Inflammatory macrophage treated with lipopolysaccharide for 4 hours (primary cell): ENCODE measurements at regions not wholly inside any gene's neighbourhood (a gene's known extent, or its start where the extent isn't known, plus 50 kb on each side); places are given as distances from the start of the nearest gene placed in this dataset.
"Not testable (repeated sequence)": the region's sequence is repeated elsewhere in the genome, so short reads cannot be mapped to it uniquely, and the experiment has no call there.

Experiments used
- DNase-seq: peaks from one replicate; pipeline ENCODE4 v3.0.0-alpha.2; 2020

GRCh38 chr10:44569193-44570091, 184.5 kb upstream of the CXCL12 start:
- DNase-seq, result no peak

- DNase-seq, result no peak
Observed at GRCh38 chr10:44571701-44572100, 186.8 kb upstream of the CXCL12 start.

- no peak for DNase-seq
Observed at GRCh38 chr10:44572146-44572545, 187.2 kb upstream of the CXCL12 start.

GRCh38 chr10:44573821-44574220, 188.9 kb upstream of the CXCL12 start:
- DNase-seq, result no peak

- DNase-seq, result no peak
Observed at GRCh38 chr10:44574596-44575480, 189.9 kb upstream of the CXCL12 start.

- no peak for DNase-seq
Observed at GRCh38 chr10:44575601-44576380, 190.9 kb upstream of the CXCL12 start.

GRCh38 chr10:44576702-44577191, 191.8 kb upstream of the CXCL12 start:
- no peak for DNase-seq

- DNase-seq, result no peak
Observed at GRCh38 chr10:44577533-44577932, 192.6 kb upstream of the CXCL12 start.

GRCh38 chr10:44578271-44578670, 193.4 kb upstream of the CXCL12 start:
- no peak for DNase-seq

- DNase-seq, result not testable (repeated sequence)
Observed at GRCh38 chr10:44578963-44579362, 194.1 kb upstream of the CXCL12 start.

GRCh38 chr10:44581996-44582395, 197.1 kb upstream of the CXCL12 start:
- DNase-seq, result no peak

- DNase-seq, result no peak
Observed at GRCh38 chr10:44587488-44588318, 202.8 kb upstream of the CXCL12 start.

- DNase-seq, result no peak
Observed at GRCh38 chr10:44589181-44589943, 204.5 kb upstream of the CXCL12 start.

GRCh38 chr10:44589944-44590449, 205.1 kb upstream of the CXCL12 start:
- no peak for DNase-seq

GRCh38 chr10:44591911-44592310, 207.0 kb upstream of the CXCL12 start:
- DNase-seq, result no peak

GRCh38 chr10:44593952-44594351, 209.1 kb upstream of the CXCL12 start:
- DNase-seq, result no peak

GRCh38 chr10:44607116-44607515, 222.2 kb upstream of the CXCL12 start:
- DNase-seq, result no peak

GRCh38 chr10:44618910-44619309, 234.0 kb upstream of the CXCL12 start:
- no peak for DNase-seq

GRCh38 chr10:44619521-44619920, 234.6 kb upstream of the CXCL12 start:
- DNase-seq, result no peak

GRCh38 chr10:44619975-44620374, 235.1 kb upstream of the CXCL12 start:
- DNase-seq, result no peak
